Upper lobe of right lung (tissue), 1 donor: ENCODE measurements at regions not wholly inside any gene's neighbourhood (a gene's known extent, or its start where the extent isn't known, plus 50 kb on each side); places are given as distances from the start of the nearest gene placed in this dataset.

ENCODE experiments used
- ATAC-seq: fragments of 200-7000 bp; cut with Tn5 transposase; one replicate; pipeline ENCODE4 v1.9.1; 2020; ENCODE audit warnings: mild to moderate bottlenecking, moderate library complexity
- DNase-seq: peaks from one replicate; pipeline ENCODE4 v3.0.0-alpha.2; 2020
- H3K27ac ChIP-seq: fragments of 200-600 bp; one replicate; pipeline ENCODE4 v1.8.0; 2022
- H3K27me3 ChIP-seq: fragments of 200-600 bp; one replicate; pipeline ENCODE4 v1.8.0; 2022; ENCODE audit warnings: mild to moderate bottlenecking
- H3K36me3 ChIP-seq: fragments of 200-600 bp; one replicate; pipeline ENCODE4 v1.8.0; 2022
- H3K4me1 ChIP-seq: fragments of 200-600 bp; one replicate; pipeline ENCODE4 v1.8.0; 2022
- H3K4me3 ChIP-seq: fragments of 200-600 bp; one replicate; pipeline ENCODE4 v1.8.0; 2022; ENCODE audit warnings: mild to moderate bottlenecking
- H3K9me3 ChIP-seq: fragments of 200-600 bp; one replicate; pipeline ENCODE4 v1.8.0; 2022
- CTCF ChIP-seq: fragments of 200-600 bp; IDR thresholded peaks from one replicate; pipeline ENCODE4 v1.8.0; 2022; ENCODE audit warnings: antibody characterized with exemption
- intact Hi-C: fragments of 100-400 bp; cut with DNase I; formaldehyde crosslinking; loops from one replicate; pipeline ENCODE4 v1.11.0; 2022
- donor health status: DM: no; HTN: yes; CAD: no; lungs with severe emphysema.

- no peaks in the 10 kb centered on the region for H3K9me3 ChIP-seq
- no peaks in the 10 kb centered on the region for H3K27me3 ChIP-seq
- intact Hi-C loops: no loop called here
- TF ChIP-seq CTCF: no peak
- ATAC-seq: no peak
- no peak for DNase-seq
- H3K4me3 ChIP-seq: no peak overlapping the region
- no peak overlapping the region for H3K27ac ChIP-seq
- H3K36me3 ChIP-seq: no peaks in the 10 kb centered on the region
- no peaks in the 10 kb centered on the region for H3K4me1 ChIP-seq
These were observed 436.4 kb downstream of the BCOR start for GRCh38 chrX:39661116-39661907.

GRCh38 chrX:39665830-39666518 lies 431.8 kb downstream of the BCOR start:
- intact Hi-C loops: no loop called here
- Histone ChIP-seq H3K27ac (no peak overlapping the region), H3K4me3 (no peak overlapping the region), H3K36me3 (no peaks in the 10 kb centered on the region), H3K9me3 (no peaks in the 10 kb centered on the region), H3K4me1 (no peaks in the 10 kb centered on the region), H3K27me3 (no peaks in the 10 kb centered on the region)
- no peak for TF ChIP-seq CTCF
- DNase-seq (no peak), ATAC-seq (no peak)

GRCh38 chrX:39667191-39667590 lies 430.6 kb downstream of the BCOR start:
- Histone ChIP-seq H3K36me3 (no peaks in the 10 kb centered on the region), H3K27ac (no peak overlapping the region), H3K9me3 (no peaks in the 10 kb centered on the region), H3K27me3 (no peaks in the 10 kb centered on the region), H3K4me1 (no peaks in the 10 kb centered on the region), H3K4me3 (no peak overlapping the region)
- TF ChIP-seq CTCF: no peak
- intact Hi-C loops: no loop called here
- DNase-seq (no peak), ATAC-seq (no peak)

GRCh38 chrX:39667736-39668482 lies 429.8 kb downstream of the BCOR start:
- intact Hi-C loops: no loop called here

GRCh38 chrX:39669668-39670067 lies 428.1 kb downstream of the BCOR start:
- no peak for TF ChIP-seq CTCF
- Histone ChIP-seq H3K27me3 (no peaks in the 10 kb centered on the region), H3K9me3 (no peaks in the 10 kb centered on the region), H3K4me3 (no peak overlapping the region), H3K27ac (no peak overlapping the region), H3K36me3 (no peaks in the 10 kb centered on the region), H3K4me1 (no peaks in the 10 kb centered on the region)
- no peak for DNase-seq
- ATAC-seq: no peak
- intact Hi-C loops: no loop called here

More at GRCh38 chrX:39667736-39668482, 429.8 kb downstream of the BCOR start:
- no peak for TF ChIP-seq CTCF
- no peak overlapping the region for H3K4me3 ChIP-seq
- no peaks in the 10 kb centered on the region for H3K9me3 ChIP-seq
- ATAC-seq (no peak), DNase-seq (no peak)
- no peaks in the 10 kb centered on the region for H3K4me1 ChIP-seq
- no peaks in the 10 kb centered on the region for H3K36me3 ChIP-seq
- H3K27me3 ChIP-seq: no peaks in the 10 kb centered on the region
- H3K27ac ChIP-seq: no peak overlapping the region
